Adrenal gland (tissue), 9 donors: ENCODE measurements at regions not wholly inside any gene's neighbourhood (a gene's known extent, or its start where the extent isn't known, plus 50 kb on each side); places are given as distances from the start of the nearest gene placed in this dataset.

ENCODE experiments used
- DNase-seq, 7 donors: peaks; one replicate each; pipeline ENCODE4 v3.0.0-alpha.2; 2019 to 2020
- H3K27ac ChIP-seq, 5 donors: fragments of 200-600 bp; sonication (generic) in 4 of 5; 1 replicate in 3 of 5; 2 replicates in 2 of 5; pipeline versions ENCODE4 v1.5.1 to v1.8.0; 2016 to 2020; ENCODE audit warnings: mild to moderate bottlenecking in 1 of 5
- H3K27me3 ChIP-seq: fragments of 200-600 bp; 2 replicates; pipeline ENCODE4 v1.8.0; 2021
- H3K36me3 ChIP-seq, 2 donors: fragments of 200-600 bp; replicated peaks in 1 of 2; 1 replicate in 1 of 2; 2 replicates in 1 of 2; pipeline versions ENCODE4 v1.5.1 to v1.8.0; 2018 to 2022
- H3K4me1 ChIP-seq, 2 donors: fragments of 200-600 bp; replicated peaks in 1 of 2; 1 replicate in 1 of 2; 2 replicates in 1 of 2; pipeline versions ENCODE4 v1.5.1 to v1.8.0; 2018 to 2021
- H3K4me3 ChIP-seq, 4 donors: fragments of 200-600 bp; sonication (generic) in 3 of 4; one replicate each; pipeline ENCODE4 v1.5.1; 2016 to 2018
- H3K9me3 ChIP-seq, 3 donors: fragments of 200-600 bp; sonication (generic) in 1 of 3; replicated peaks in 1 of 3; 1 replicate in 2 of 3; 2 replicates in 1 of 3; pipeline versions ENCODE4 v1.5.1 to v1.8.0; 2016 to 2021
- CTCF ChIP-seq, 6 experiments: fragments of 450-650 bp in 4 of 6; fragments of 200-600 bp in 2 of 6; sonication (generic) in 1 of 6; IDR thresholded peaks; 1 replicate in 5 of 6; 2 replicates in 1 of 6; pipeline versions ENCODE4 v1.5.1 to v1.8.0; 2016 to 2021; ENCODE audit warnings: antibody characterized with exemption in 6 of 6, mild to moderate bottlenecking in 2 of 6, moderate library complexity in 1 of 6
- POLR2A ChIP-seq, 2 donors: fragments of 450-650 bp; IDR thresholded peaks; one replicate each; pipeline ENCODE4 v1.6.1; 2017; ENCODE audit warnings: antibody characterized with exemption in 2 of 2, mild to moderate bottlenecking in 2 of 2, moderate library complexity in 1 of 2
- WGBS, 4 donors: extraction: QIAGEN DNeasy Blood & Tissue Kit in 2 of 4; methylation state at CpG; one replicate each; pipeline versions ENCODE4 v1.1.5 to v1.1.7; 2013 to 2017; 5-methylcytosine and 5-hydroxymethylcytosine counted together
- intact Hi-C, 2 donors: fragments of 100-400 bp; cut with DNase I; formaldehyde crosslinking; loops; one replicate each; pipeline versions ENCODE4 v1.14.1 to v1.15.0; 2022 to 2023
- donor health status: healthy with polysubstance abuse.
- donor health status: Bipolar disorder and iron deficiency.
- donor health status: DM: yes; HTN: yes; CAD: no.
- donor health status: DM: no; HTN: no; CAD: no.
- donor health status: DM: no; HTN: no; CAD: no.

GRCh38 chr4:28357990-28358389 lies 1497.3 kb downstream of the STIM2 start:
- no peak overlapping the region for H3K27ac ChIP-seq
- DNase-seq: no peak
- no peak overlapping the region for H3K4me3 ChIP-seq
- intact Hi-C loops: no loop called here
- no peaks in the 10 kb centered on the region for H3K27me3 ChIP-seq
- TF ChIP-seq POLR2A (IDR thresholded peaks at IDR 0.05) (no peak), CTCF (IDR thresholded peaks at IDR 0.05) (no peak)
- H3K9me3 ChIP-seq: no peaks in the 10 kb centered on the region
- H3K4me1 ChIP-seq: no peaks in the 10 kb centered on the region
- H3K36me3 ChIP-seq: no peaks in the 10 kb centered on the region
- 56 to 66% (median 57%) methylated on average over 4 of the region's 4 CpGs for WGBS, 4 donors

- WGBS, 4 donors: 50 to 66% (median 59%) methylated on average over 2 of the region's 2 CpGs
- H3K4me1 ChIP-seq: no peaks in the 10 kb centered on the region
- no peak overlapping the region for H3K27ac ChIP-seq
- no peaks in the 10 kb centered on the region for H3K36me3 ChIP-seq
- no peak for DNase-seq
- H3K4me3 ChIP-seq: no peak overlapping the region
- H3K9me3 ChIP-seq: no peaks in the 10 kb centered on the region
- TF ChIP-seq CTCF (IDR thresholded peaks at IDR 0.05): no peak
- no peak for TF ChIP-seq POLR2A (IDR thresholded peaks at IDR 0.05)
- no peaks in the 10 kb centered on the region for H3K27me3 ChIP-seq
- intact Hi-C loops: no loop called here
Measured at GRCh38 chr4:28358606-28359005, 1498.0 kb downstream of the STIM2 start.

DNA sequence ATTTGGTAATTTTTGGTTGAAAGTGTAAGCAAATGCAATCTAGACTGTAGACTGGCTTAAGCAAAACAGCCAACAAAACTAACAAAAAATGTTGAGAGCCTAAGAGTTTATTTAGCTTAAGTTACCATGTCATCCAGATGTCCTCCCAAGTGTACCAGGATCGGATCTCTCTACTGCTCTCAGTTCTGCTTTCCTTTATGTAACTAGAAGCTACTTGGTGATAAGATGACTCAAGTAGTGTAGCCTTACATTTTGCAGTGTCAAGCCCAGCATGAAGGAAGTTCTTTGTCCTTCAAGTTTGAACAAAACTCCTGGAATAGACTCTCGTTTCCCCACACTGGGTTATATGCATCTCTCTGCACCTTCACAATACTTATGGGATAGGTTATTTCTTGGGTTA lies 1500.0 kb downstream of the STIM2 start:
- 36 to 59% (median 41%) methylated on average over 2 of the region's 2 CpGs for WGBS, 4 donors
- TF ChIP-seq POLR2A (IDR thresholded peaks at IDR 0.05): no peak
- TF ChIP-seq CTCF (IDR thresholded peaks at IDR 0.05): no peak
- H3K9me3 ChIP-seq: no peaks in the 10 kb centered on the region
- intact Hi-C loops: no loop called here
- no peaks in the 10 kb centered on the region for H3K27me3 ChIP-seq
- H3K27ac ChIP-seq: no peak overlapping the region
- no peaks in the 10 kb centered on the region for H3K4me1 ChIP-seq
- no peak overlapping the region for H3K4me3 ChIP-seq
- no peak for DNase-seq
- no peaks in the 10 kb centered on the region for H3K36me3 ChIP-seq

DNA sequence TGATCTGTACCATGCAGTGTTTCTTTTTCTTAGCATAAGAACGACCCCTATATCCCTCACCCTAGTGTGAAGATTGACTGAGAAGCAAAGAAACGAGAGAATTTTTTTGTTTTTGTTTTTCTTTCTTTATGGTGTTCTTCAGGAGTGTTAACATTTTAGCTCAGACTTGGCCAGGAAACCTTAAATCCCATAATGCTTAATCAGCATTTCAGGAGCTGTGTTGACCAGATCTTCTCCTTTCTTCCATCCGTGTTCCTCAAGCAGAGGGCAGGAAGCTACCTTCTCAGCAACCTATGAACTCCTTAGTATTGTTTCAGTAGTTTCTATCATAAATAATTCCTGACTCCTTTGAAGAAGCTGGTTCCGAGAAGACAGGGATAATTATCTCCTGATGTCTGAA lies 1501.5 kb downstream of the STIM2 start:
- no peaks in the 10 kb centered on the region for H3K9me3 ChIP-seq
- H3K27ac ChIP-seq: no peak overlapping the region
- H3K4me1 ChIP-seq: no peaks in the 10 kb centered on the region
- WGBS, 4 donors: 38 to 52% (median 44%) methylated on average over 4 of the region's 4 CpGs
- no peak overlapping the region for H3K4me3 ChIP-seq
- no peaks in the 10 kb centered on the region for H3K27me3 ChIP-seq
- intact Hi-C loops: no loop called here
- TF ChIP-seq POLR2A (IDR thresholded peaks at IDR 0.05) (no peak), CTCF (IDR thresholded peaks at IDR 0.05) (no peak)
- no peaks in the 10 kb centered on the region for H3K36me3 ChIP-seq
- no peak for DNase-seq
